Keratinocyte (primary cell): ENCODE measurements at regions not wholly inside any gene's neighbourhood (a gene's known extent, or its start where the extent isn't known, plus 50 kb on each side); places are given as distances from the start of the nearest gene placed in this dataset.

ENCODE experiments used
- DNase-seq: peaks from one replicate; pipeline ENCODE4 v3.0.0-alpha.2; 2011; ENCODE audit warnings: low read depth, missing footprints, low spot score
- FAIRE-seq: peaks from 2 replicates; lab custom pipeline; 2011; peaks lifted over from hg19 to GRCh38; lab: Jason Lieb, UNC
- H2AFZ ChIP-seq: 2 replicates; pipeline ENCODE4 v1.6.0; 2012; ENCODE audit warnings: low read length, control low read depth, inconsistent platforms; ENCODE audit not compliant: control insufficient read depth
- H3K27ac ChIP-seq: 2 replicates; pipeline ENCODE4 v1.5.1; 2011; ENCODE audit warnings: low read length; ENCODE audit not compliant: control insufficient read depth, insufficient read depth
- H3K27me3 ChIP-seq: 3 replicates; pipeline ENCODE4 v1.6.0; 2011; ENCODE audit warnings: low read length; ENCODE audit not compliant: control insufficient read depth, insufficient read depth; ENCODE audit errors: extremely low read depth
- H3K36me3 ChIP-seq, 2 experiments: 2 replicates in 1 of 2; 3 replicates in 1 of 2; pipeline ENCODE4 v1.5.1; 2011; ENCODE audit warnings: low read length in 2 of 2, mild to moderate bottlenecking in 1 of 2; ENCODE audit not compliant: control insufficient read depth in 2 of 2, insufficient read depth in 2 of 2; ENCODE audit errors: extremely low read depth in 1 of 2
- H3K4me1 ChIP-seq: 3 replicates; pipeline ENCODE4 v1.5.1; 2011; ENCODE audit warnings: low read length; ENCODE audit not compliant: control insufficient read depth, insufficient read depth; ENCODE audit errors: extremely low read depth
- H3K4me2 ChIP-seq: 3 replicates; pipeline ENCODE4 v1.6.0; 2011; ENCODE audit warnings: low read depth, low read length; ENCODE audit not compliant: control insufficient read depth, insufficient read depth; ENCODE audit errors: extremely low read depth
- H3K4me3 ChIP-seq, 3 experiments: fragments of 200-600 bp in 1 of 3; sonication (generic) in 1 of 3; 2 replicates in 2 of 3; 3 replicates in 1 of 3; pipeline ENCODE4 v1.5.1; 2011 to 2016; ENCODE audit warnings: low read length in 3 of 3, mild to moderate bottlenecking in 3 of 3, control low read depth in 2 of 3, inconsistent platforms in 1 of 3, low read depth in 1 of 3, mixed read lengths in 1 of 3, mixed run types in 1 of 3, moderate library complexity in 1 of 3; ENCODE audit not compliant: control insufficient read depth in 2 of 3, insufficient read depth in 2 of 3; ENCODE audit errors: extremely low read depth in 1 of 3
- H3K79me2 ChIP-seq: 2 replicates; pipeline ENCODE4 v1.6.0; 2012; ENCODE audit warnings: low read length; ENCODE audit not compliant: control insufficient read depth, insufficient read depth
- H3K9ac ChIP-seq: 3 replicates; pipeline ENCODE4 v1.6.0; 2011; ENCODE audit warnings: low read length; ENCODE audit not compliant: control insufficient read depth, insufficient read depth; ENCODE audit errors: extremely low read depth
- H3K9me1 ChIP-seq: 3 replicates; pipeline ENCODE4 v1.6.0; 2011; ENCODE audit warnings: low read length; ENCODE audit not compliant: control insufficient read depth, insufficient read depth; ENCODE audit errors: extremely low read depth
- H3K9me3 ChIP-seq: 2 replicates; pipeline ENCODE4 v1.5.1; 2012; ENCODE audit warnings: low read depth, low read length; ENCODE audit not compliant: control insufficient read depth
- H4K20me1 ChIP-seq: 3 replicates; pipeline ENCODE4 v1.6.0; 2011; ENCODE audit warnings: low read length; ENCODE audit not compliant: control insufficient read depth, insufficient read depth; ENCODE audit errors: extremely low read depth
- CTCF ChIP-seq, 3 experiments: IDR thresholded peaks in 1 of 3; conservative IDR thresholded peaks in 1 of 3; optimal IDR thresholded peaks in 1 of 3; 2 replicates in 2 of 3; 3 replicates in 1 of 3; pipeline versions ENCODE3 to v1.5.1; 2011; ENCODE audit warnings: low read length in 3 of 3, mild to moderate bottlenecking in 3 of 3, moderate library complexity in 2 of 3, control low read depth in 1 of 3, inconsistent platforms in 1 of 3; ENCODE audit not compliant: insufficient read depth in 2 of 3; ENCODE audit errors: extremely low read depth in 1 of 3
- EZH2 ChIP-seq: IDR thresholded peaks from one replicate; pipeline ENCODE4 v1.6.1; 2012; ENCODE audit warnings: inconsistent platforms, mild to moderate bottlenecking, low read length, moderate library complexity
- dilution Hi-C: fragments of 300-500 bp; cut with MboI; formaldehyde crosslinking; loops from one replicate; pipeline ENCODE4 v1.7.0; 2020; ENCODE audit warnings: low sequenced_read_pairs; ENCODE audit not compliant: extremely low pct_ligation_motif_present

DNA sequence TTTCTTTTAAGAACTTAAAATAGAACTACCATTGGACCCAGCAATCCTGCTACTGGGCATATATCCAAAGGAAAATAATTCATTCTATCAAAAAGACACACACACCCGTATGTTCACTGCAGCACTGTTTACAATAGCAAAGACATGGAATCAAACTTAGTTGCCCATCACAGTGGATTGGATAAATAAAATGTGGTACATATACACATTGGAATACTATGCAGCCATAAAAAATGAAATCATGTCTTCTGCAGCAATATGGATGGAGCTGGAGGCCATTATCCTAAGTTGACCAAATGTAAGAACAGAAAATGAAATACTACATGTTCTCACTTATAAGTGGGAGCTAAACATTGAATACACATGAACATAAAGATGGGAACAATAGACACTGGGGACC is 585.3 kb upstream of the USP24 start:
- Histone ChIP-seq H3K9me3 (no peaks in the 10 kb centered on the region), H3K79me2 (no peaks in the 10 kb centered on the region), H3K4me2 (no peak overlapping the region), H4K20me1 (no peaks in the 10 kb centered on the region), H3K27me3 (no peaks in the 10 kb centered on the region), H3K36me3 (no peaks in the 10 kb centered on the region), H3K4me1 (no peaks in the 10 kb centered on the region), H3K4me3 (no peak overlapping the region), H3K9me1 (no peaks in the 10 kb centered on the region), H3K27ac (no peak overlapping the region), H3K9ac (no peak overlapping the region), H2AFZ (no peak overlapping the region)
- FAIRE-seq (no peak), DNase-seq (no peak)
- dilution Hi-C loops, result no loop called here
- TF ChIP-seq CTCF (optimal IDR thresholded peaks at IDR 0.05 in 1 of 3, IDR thresholded peaks at IDR 0.05 in 1 of 3, conservative IDR thresholded peaks at IDR 0.05 in 1 of 3; ENCODE audit: extremely low read depth in 1 of 3, insufficient read depth in 2 of 3, low read length in 3 of 3) (no peak), EZH2 (no peak)

DNA sequence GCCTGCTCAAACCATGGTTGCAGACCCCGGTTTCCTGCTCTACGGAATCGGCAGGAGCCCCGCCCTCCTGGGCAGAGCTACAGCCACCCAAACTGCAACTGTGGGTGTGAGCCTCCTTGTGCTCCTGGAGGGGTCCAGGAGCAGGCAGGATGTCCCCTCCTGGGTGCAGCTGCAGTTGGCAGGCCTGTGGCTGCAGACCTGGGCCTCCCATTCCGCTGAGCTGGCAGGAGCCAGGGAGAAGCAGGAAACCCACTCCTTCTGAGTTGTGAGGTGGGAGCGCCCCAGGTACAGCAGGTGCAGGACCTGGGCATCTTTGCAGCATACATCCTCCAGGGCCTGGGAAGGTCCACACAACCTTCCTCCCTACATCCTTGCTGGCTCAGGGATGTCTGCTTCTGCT is 578.7 kb upstream of the USP24 start:
- dilution Hi-C loops, result no loop called here
- H3K9ac ChIP-seq, result no peak overlapping the region
- no peaks in the 10 kb centered on the region for H3K27me3 ChIP-seq
- H3K4me2 ChIP-seq, result no peak overlapping the region
- no peaks in the 10 kb centered on the region for H3K79me2 ChIP-seq
- no peaks in the 10 kb centered on the region for H3K36me3 ChIP-seq
- FAIRE-seq (no peak), DNase-seq (no peak)
- H3K4me3 ChIP-seq, result no peak overlapping the region
- H3K4me1 ChIP-seq, result no peaks in the 10 kb centered on the region
- H3K9me3 ChIP-seq, result no peaks in the 10 kb centered on the region
- H3K27ac ChIP-seq, result no peak overlapping the region
- no peaks in the 10 kb centered on the region for H4K20me1 ChIP-seq
- no peak overlapping the region for H2AFZ ChIP-seq
- H3K9me1 ChIP-seq, result no peaks in the 10 kb centered on the region
- TF ChIP-seq CTCF (optimal IDR thresholded peaks at IDR 0.05 in 1 of 3, IDR thresholded peaks at IDR 0.05 in 1 of 3, conservative IDR thresholded peaks at IDR 0.05 in 1 of 3; ENCODE audit: extremely low read depth in 1 of 3, insufficient read depth in 2 of 3, low read length in 3 of 3), result no peak
- TF ChIP-seq EZH2, result no peak
